ENCODE measurements at regions not wholly inside any gene's neighbourhood (a gene's known extent, or its start where the extent isn't known, plus 50 kb on each side); places are given as distances from the start of the nearest gene placed in this dataset.

DNA sequence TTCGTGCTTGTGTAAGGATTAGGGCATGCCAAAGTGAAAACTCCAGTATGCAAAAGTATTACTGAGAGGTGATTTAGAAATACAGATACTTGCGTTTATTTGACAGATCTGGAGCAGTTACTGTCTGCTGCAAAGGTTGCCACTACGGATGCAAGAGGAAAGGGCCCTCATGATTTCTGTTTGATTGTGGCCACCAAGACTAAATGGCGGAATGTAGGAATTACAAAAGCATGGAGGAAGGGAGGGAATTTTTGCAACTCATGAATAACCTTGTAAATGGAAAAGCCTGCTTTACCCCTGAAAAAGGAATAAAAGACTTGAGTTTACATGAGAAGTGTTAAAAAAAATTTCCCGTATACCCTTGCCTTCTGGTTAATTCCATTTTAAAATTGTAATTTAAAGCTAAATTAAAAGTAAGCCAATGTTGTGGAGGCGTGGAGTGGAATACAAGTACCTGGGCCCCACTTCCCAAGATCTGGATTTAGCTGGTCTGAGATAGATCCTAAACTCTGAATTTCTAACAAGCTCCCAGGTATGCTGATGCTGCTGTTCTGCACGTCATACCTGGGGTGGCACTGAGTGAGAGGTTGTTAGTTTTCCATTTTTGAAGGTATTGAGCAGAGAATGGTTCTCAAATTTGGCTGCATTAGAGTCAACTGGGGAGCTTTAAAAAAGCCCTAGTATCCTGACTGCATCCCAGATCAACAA lies 56.6 kb upstream of the NKX2-2 start:
- Mint-ChIP-seq H3K4me1 (peaks cover 7% of the 10 kb centered on the region), H3K4me3 (no peak overlapping the region), H3K36me3 (no peaks in the 10 kb centered on the region), H3K9me3 (no peaks in the 10 kb centered on the region), H3K27ac (no peak overlapping the region), H3K27me3 (peaks cover 25% of the 10 kb centered on the region)
- no peak for DNase-seq
- CTCF ChIA-PET: interaction anchor here (1.0 to 3.6 kb wide), 12 partner anchors 13 to 334 kb away, joined by 3 to 70 read pairs (median 8); no protein-coding TSS in a partner anchor

- H3K4me1 Mint-ChIP-seq: peaks cover 7% of the 10 kb centered on the region
- H3K4me3 Mint-ChIP-seq: no peak overlapping the region
- peaks cover 18% of the 10 kb centered on the region for H3K27me3 Mint-ChIP-seq
- H3K27ac Mint-ChIP-seq: no peak overlapping the region
- no peaks in the 10 kb centered on the region for H3K9me3 Mint-ChIP-seq
- CTCF ChIA-PET: interaction anchor here (1.6 to 2.5 kb wide), 2 partner anchors 40 to 334 kb away, joined by 6 to 17 read pairs; no protein-coding TSS in a partner anchor
- DNase-seq: no peak
- H3K36me3 Mint-ChIP-seq: no peaks in the 10 kb centered on the region
Observed at GRCh38 chr20:21569586-21569985, 55.7 kb upstream of the NKX2-2 start.

DNA sequence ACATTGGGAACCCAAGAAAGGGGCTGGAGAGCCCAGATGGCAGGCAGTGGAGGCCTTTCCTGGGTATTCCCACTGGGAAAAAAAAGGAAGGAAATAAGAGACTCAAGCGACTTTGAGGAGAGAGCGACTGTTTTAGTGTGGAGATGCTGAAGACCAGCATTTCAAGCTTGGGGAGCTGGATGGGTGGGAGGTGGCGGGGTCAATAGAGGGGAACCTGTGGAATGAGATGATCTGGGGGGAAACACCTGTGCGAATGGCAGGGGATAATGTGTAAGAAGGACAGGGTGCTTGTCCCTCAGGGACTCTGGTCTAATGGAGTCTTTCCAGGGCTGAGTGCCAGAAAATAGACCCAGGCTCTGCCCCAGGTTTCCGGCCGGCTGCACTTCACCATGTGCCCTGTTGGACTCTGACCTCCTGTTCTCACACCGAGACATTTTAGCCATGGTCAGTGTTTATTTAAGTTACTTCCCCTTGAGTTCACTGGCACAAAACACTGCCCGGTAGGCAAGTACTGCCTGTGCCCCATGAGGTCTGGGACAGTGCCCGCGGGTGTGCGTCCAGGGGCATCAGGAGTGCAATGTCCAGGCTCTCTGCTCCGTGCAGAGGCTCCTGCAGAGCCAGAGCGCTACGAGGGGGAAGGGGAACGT lies 50.4 kb upstream of the NKX2-2 start:
- CTCF ChIA-PET: interaction anchor here (0.7 kb wide), 1 partner anchor 17 kb away, joined by 3 read pairs; no protein-coding TSS in a partner anchor
- H3K27me3 Mint-ChIP-seq: peaks cover 23% of the 10 kb centered on the region
- no peaks in the 10 kb centered on the region for H3K36me3 Mint-ChIP-seq
- H3K27ac Mint-ChIP-seq: no peak overlapping the region
- H3K4me1 Mint-ChIP-seq: peaks cover 6% of the 10 kb centered on the region
- no peak for DNase-seq
- no peak overlapping the region for H3K4me3 Mint-ChIP-seq
- no peaks in the 10 kb centered on the region for H3K9me3 Mint-ChIP-seq

Data from activated naive CD4-positive, alpha-beta T cell treated with anti-CD3 and anti-CD28 coated beads, Interleukin-2, amount 10 ng/mL, durations not matched to agents 7 days and 5 days (primary cell).